PC-3 (cell line): ENCODE measurements at regions not wholly inside any gene's neighbourhood (a gene's known extent, or its start where the extent isn't known, plus 50 kb on each side); places are given as distances from the start of the nearest gene placed in this dataset.

Source experiments
- ATAC-seq: fragments of 200-7000 bp; cut with Tn5 transposase; 2 replicates; pipeline ENCODE4 v1.9.1; 2020; ENCODE audit warnings: mild to moderate bottlenecking, moderate library complexity
- BruUV-seq: library from RNA; stranded (reverse); fragments of 400-500 nt; replicated peaks from 2 replicates; lab custom pipeline; 2021; lab: Mats Ljungman, UMichigan
- CTCF ChIA-PET: fragments of 300-600 bp; sonication (Branson Sonifier 250); formaldehyde crosslinking; loops from one replicate; lab custom pipeline; 2022; ENCODE audit warnings: antibody characterized with exemption; lab: Charles Lee
- POLR2A ChIA-PET: fragments of 300-600 bp; sonication (Branson Sonifier 250); formaldehyde crosslinking; loops from one replicate; lab custom pipeline; 2022; ENCODE audit warnings: antibody characterized with exemption; ENCODE audit not compliant: unreplicated experiment; lab: Charles Lee
- DNase-seq: peaks from one replicate; pipeline ENCODE4 v3.0.0-alpha.2; 2015
- H2AFZ ChIP-seq: fragments of 300-600 bp; sonication (generic); 2 replicates; pipeline ENCODE4 v1.6.0; 2016; ENCODE audit warnings: antibody characterized with exemption, low read length
- H3F3A ChIP-seq: fragments of 300-600 bp; sonication (generic); one replicate; pipeline ENCODE4 v1.6.0; 2017; ENCODE audit warnings: antibody characterized with exemption, low read length, control low read depth, mild to moderate bottlenecking; ENCODE audit not compliant: unreplicated experiment
- H3K27ac ChIP-seq: fragments of 300-600 bp; sonication (generic); 2 replicates; pipeline ENCODE4 v1.5.1; 2016; ENCODE audit warnings: mild to moderate bottlenecking, low read length
- H3K27me3 ChIP-seq: fragments of 300-600 bp; sonication (generic); 2 replicates; pipeline ENCODE4 v1.6.1; 2016; ENCODE audit warnings: low read length, mixed read lengths
- H3K36me3 ChIP-seq: fragments of 300-600 bp; sonication (generic); 2 replicates; pipeline ENCODE4 v1.6.1; 2016; ENCODE audit warnings: low read depth, mixed run types, low read length, mixed read lengths
- H3K4me1 ChIP-seq: fragments of 300-600 bp; sonication (generic); 2 replicates; pipeline ENCODE4 v1.5.1; 2016; ENCODE audit warnings: low read length; ENCODE audit not compliant: insufficient read depth
- H3K4me2 ChIP-seq: fragments of 300-600 bp; sonication (generic); 2 replicates; pipeline ENCODE4 v1.6.0; 2016; ENCODE audit warnings: low read length
- H3K4me3 ChIP-seq: fragments of 300-600 bp; sonication (generic); 2 replicates; pipeline ENCODE4 v1.5.1; 2016; ENCODE audit warnings: mild to moderate bottlenecking, low read length, mixed read lengths
- H3K79me2 ChIP-seq: fragments of 300-600 bp; sonication (generic); 2 replicates; pipeline ENCODE4 v1.6.1; 2017; ENCODE audit warnings: low read length, mixed read lengths
- H3K9ac ChIP-seq: fragments of 300-600 bp; sonication (generic); 2 replicates; pipeline ENCODE4 v1.6.0; 2016; ENCODE audit warnings: mild to moderate bottlenecking, low read length
- H3K9me2 ChIP-seq: fragments of 300-600 bp; sonication (generic); replicated peaks from 2 replicates; pipeline ENCODE4 v1.6.1; 2016; ENCODE audit warnings: mixed run types, low read length, mixed read lengths
- H3K9me3 ChIP-seq: fragments of 300-600 bp; sonication (generic); 2 replicates; pipeline ENCODE4 v1.6.1; 2016; ENCODE audit warnings: low read length, mixed read lengths
- H4K20me1 ChIP-seq: fragments of 300-600 bp; sonication (generic); 2 replicates; pipeline ENCODE4 v1.6.1; 2016; ENCODE audit warnings: low read length, mixed read lengths
- EZH2 ChIP-seq: fragments of 300-600 bp; sonication (generic); IDR thresholded peaks from one replicate; pipeline ENCODE4 v1.6.1; 2017; ENCODE audit warnings: antibody characterized with exemption, mild to moderate bottlenecking, low read length; ENCODE audit not compliant: unreplicated experiment
- EZH2phosphoT487 ChIP-seq: fragments of 300-600 bp; sonication (generic); IDR thresholded peaks from 2 replicates; pipeline ENCODE4 v1.6.1; 2018; ENCODE audit warnings: mild to moderate bottlenecking, antibody characterized with exemption, low read length, borderline replicate concordance
- intact Hi-C: fragments of 100-400 bp; cut with micrococcal nuclease; formaldehyde crosslinking; loops from 2 replicates; pipeline ENCODE4 v1.9.0; 2023
- TF ChIP-seq, protein P1 (sequence below): fragments of 300-600 bp; sonication (generic); conservative IDR thresholded peaks from 2 replicates; pipeline ENCODE4 v1.5.1; 2017; ENCODE audit warnings: antibody characterized with exemption, low read depth, mild to moderate bottlenecking, low read length

DNA sequence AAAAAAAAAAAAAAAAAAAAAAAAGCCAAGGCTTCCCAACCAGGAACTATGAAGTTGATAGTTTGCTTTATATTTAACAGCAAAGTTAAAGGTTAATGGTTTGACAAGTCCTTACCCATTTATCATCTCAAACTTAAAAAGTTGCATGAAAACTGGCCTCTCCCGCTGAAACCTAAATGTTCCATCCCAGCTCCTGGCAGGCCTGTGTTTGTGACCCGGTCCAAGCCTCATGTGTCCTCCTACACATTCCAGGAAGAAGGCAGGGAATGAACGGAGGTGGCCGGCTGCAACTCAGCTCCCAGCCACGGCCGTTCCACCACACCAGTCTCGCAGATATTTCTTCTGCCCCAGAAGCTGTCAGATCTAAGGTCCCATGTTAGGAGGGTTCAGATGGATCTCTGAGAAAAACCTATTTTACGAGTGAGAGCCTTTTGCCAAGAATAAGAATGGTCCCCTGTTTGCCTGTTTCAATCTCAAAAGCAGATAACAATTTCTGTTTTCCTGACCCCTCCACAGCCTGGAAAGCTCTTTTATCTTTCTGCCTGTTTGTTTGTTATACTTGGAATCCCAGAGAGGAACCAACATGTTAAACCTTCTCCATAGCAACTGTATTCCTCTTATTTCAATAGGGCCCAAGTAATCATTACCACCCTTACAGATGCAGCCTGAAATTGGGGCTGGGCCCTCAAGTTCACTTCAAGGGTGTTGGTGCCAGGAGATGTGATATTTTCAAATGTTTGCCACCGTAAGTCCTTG lies 56.5 kb downstream of the KCTD12 start:
- ATAC-seq, result no peak

DNA sequence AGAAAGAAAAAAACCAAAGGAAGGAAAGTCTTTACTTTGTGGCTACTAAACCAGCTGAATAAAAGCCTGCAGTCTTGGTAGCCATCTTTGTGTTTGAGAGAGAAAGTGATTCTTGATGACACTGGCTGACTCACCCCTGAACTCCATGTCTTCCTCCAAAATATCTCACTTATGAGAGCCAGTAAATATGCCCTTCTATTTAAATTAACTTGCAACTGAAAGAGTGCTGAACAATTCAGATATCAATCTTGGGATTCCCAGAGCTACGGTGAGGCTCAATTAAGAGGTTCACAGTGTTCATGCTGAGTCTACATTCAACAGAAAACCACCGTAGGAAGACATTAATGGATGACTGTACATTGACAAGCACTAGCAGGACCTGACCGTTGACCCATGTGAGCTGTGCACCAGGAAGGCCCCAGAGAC lies 57.9 kb downstream of the KCTD12 start:
- DNase-seq, result no peak
- Histone ChIP-seq H3K4me2 (no peak overlapping the region), H3K9me2 (no peaks in the 10 kb centered on the region), H3K9ac (no peak overlapping the region), H3K9me3 (no peaks in the 10 kb centered on the region), H3F3A (no peaks in the 10 kb centered on the region), H3K36me3 (no peaks in the 10 kb centered on the region), H3K27ac (no peak overlapping the region), H2AFZ (no peak overlapping the region), H3K4me3 (no peak overlapping the region), H3K27me3 (no peaks in the 10 kb centered on the region), H3K4me1 (peaks cover 4% of the 10 kb centered on the region; the same call in 1 of the 2 replicates), H4K20me1 (no peaks in the 10 kb centered on the region), H3K79me2 (no peaks in the 10 kb centered on the region)
- POLR2A ChIA-PET, result no interaction called here
- no peak for ATAC-seq
- no TSS peak for BruUV-seq
- TF ChIP-seq EZH2, result no peak
- TF ChIP-seq, protein P1, sequence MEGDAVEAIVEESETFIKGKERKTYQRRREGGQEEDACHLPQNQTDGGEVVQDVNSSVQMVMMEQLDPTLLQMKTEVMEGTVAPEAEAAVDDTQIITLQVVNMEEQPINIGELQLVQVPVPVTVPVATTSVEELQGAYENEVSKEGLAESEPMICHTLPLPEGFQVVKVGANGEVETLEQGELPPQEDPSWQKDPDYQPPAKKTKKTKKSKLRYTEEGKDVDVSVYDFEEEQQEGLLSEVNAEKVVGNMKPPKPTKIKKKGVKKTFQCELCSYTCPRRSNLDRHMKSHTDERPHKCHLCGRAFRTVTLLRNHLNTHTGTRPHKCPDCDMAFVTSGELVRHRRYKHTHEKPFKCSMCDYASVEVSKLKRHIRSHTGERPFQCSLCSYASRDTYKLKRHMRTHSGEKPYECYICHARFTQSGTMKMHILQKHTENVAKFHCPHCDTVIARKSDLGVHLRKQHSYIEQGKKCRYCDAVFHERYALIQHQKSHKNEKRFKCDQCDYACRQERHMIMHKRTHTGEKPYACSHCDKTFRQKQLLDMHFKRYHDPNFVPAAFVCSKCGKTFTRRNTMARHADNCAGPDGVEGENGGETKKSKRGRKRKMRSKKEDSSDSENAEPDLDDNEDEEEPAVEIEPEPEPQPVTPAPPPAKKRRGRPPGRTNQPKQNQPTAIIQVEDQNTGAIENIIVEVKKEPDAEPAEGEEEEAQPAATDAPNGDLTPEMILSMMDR, result no peak
- TF ChIP-seq EZH2phosphoT487, result no peak
- CTCF ChIA-PET, result no interaction called here
- intact Hi-C loops, result loop anchor here (10.0 kb wide), 1 partner anchor 176 kb away; no protein-coding TSS in a partner anchor

More for the DNA sequence above, 56.5 kb downstream of the KCTD12 start:
- POLR2A ChIA-PET, result no interaction called here
- TF ChIP-seq EZH2 (no peak), EZH2phosphoT487 (no peak)
- TF ChIP-seq, protein P1, result no peak
- no peak overlapping the region for H3K27ac ChIP-seq
- H3K4me1 ChIP-seq, result peaks cover 4% of the 10 kb centered on the region; the same call in 1 of the 2 replicates
- H3K9ac ChIP-seq, result no peak overlapping the region
- no peak overlapping the region for H3K4me2 ChIP-seq
- no peak overlapping the region for H3K4me3 ChIP-seq
- no peaks in the 10 kb centered on the region for H3F3A ChIP-seq
- CTCF ChIA-PET, result no interaction called here
- H4K20me1 ChIP-seq, result no peaks in the 10 kb centered on the region
- H3K27me3 ChIP-seq, result no peaks in the 10 kb centered on the region
- no peaks in the 10 kb centered on the region for H3K9me3 ChIP-seq
- intact Hi-C loops, result loop anchor here (10.0 kb wide), 1 partner anchor 175 kb away; no protein-coding TSS in a partner anchor
- H2AFZ ChIP-seq, result no peak overlapping the region
- H3K9me2 ChIP-seq, result no peaks in the 10 kb centered on the region
- no peak for DNase-seq
- no peaks in the 10 kb centered on the region for H3K36me3 ChIP-seq
- no TSS peak for BruUV-seq
- no peaks in the 10 kb centered on the region for H3K79me2 ChIP-seq

DNA sequence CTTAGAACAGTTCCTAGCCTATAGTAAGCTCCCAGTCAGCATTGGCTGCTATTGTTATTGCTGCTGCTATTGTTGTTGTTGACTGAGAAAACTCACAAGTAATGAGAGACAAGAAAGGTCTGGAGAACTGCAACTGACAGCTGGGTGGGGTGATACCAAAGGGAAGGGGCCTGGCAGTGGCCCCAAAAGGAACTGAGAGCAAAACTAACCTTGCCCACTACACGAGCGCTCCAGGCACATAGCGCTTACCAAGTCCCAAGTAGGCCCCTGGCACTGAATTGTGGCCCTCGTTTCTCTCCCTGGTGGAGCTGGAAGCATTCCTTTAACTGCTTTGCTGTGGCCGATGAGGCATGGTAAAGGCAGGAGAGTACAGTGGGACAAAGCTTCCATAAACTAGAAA lies 59.7 kb downstream of the KCTD12 start:
- no peak overlapping the region for H3K9ac ChIP-seq
- H4K20me1 ChIP-seq, result no peaks in the 10 kb centered on the region
- H3F3A ChIP-seq, result no peaks in the 10 kb centered on the region
- TF ChIP-seq EZH2 (no peak), EZH2phosphoT487 (no peak)
- TF ChIP-seq, protein P1, result no peak
- H3K9me2 ChIP-seq, result no peaks in the 10 kb centered on the region
- ChIA-PET POLR2A (no interaction called here), CTCF (no interaction called here)
- no peak overlapping the region for H3K4me3 ChIP-seq
- H2AFZ ChIP-seq, result no peak overlapping the region
- DNase-seq (no peak), ATAC-seq (no peak)
- no peak overlapping the region for H3K4me2 ChIP-seq
- no peaks in the 10 kb centered on the region for H3K36me3 ChIP-seq
- no peak overlapping the region for H3K27ac ChIP-seq
- no peaks in the 10 kb centered on the region for H3K9me3 ChIP-seq
- H3K4me1 ChIP-seq, result peaks cover 4% of the 10 kb centered on the region; the same call in 1 of the 2 replicates
- intact Hi-C loops, result loop anchor here (10.0 kb wide), 1 partner anchor 178 kb away; no protein-coding TSS in a partner anchor
- no TSS peak for BruUV-seq
- no peaks in the 10 kb centered on the region for H3K27me3 ChIP-seq
- H3K79me2 ChIP-seq, result no peaks in the 10 kb centered on the region
